D721Med (cell line): ENCODE measurements at regions not wholly inside any gene's neighbourhood (a gene's known extent, or its start where the extent isn't known, plus 50 kb on each side); places are given as distances from the start of the nearest gene placed in this dataset.
"Not testable (repeated sequence)": the region's sequence is repeated elsewhere in the genome, so short reads cannot be mapped to it uniquely, and the experiment has no call there.

ENCODE experiments used
- DNase-seq: peaks from one replicate; pipeline ENCODE4 v3.0.0; 2011; ENCODE audit warnings: low spot score; ENCODE audit not compliant: insufficient read length
- FAIRE-seq: peaks from 2 replicates; lab custom pipeline; 2011; peaks lifted over from hg19 to GRCh38; lab: Jason Lieb, UNC
- TF ChIP-seq, protein P1 (sequence below): IDR thresholded peaks from 2 replicates; pipeline ENCODE4 v1.5.1; 2012; ENCODE audit warnings: mild to moderate bottlenecking, control low read depth; ENCODE audit not compliant: insufficient read depth; ENCODE audit errors: missing control alignments

GRCh38 chr19:28148554-28148953, 1064.4 kb downstream of the UQCRFS1 start:
- DNase-seq (no peak), FAIRE-seq (no peak)
- TF ChIP-seq, protein P1, sequence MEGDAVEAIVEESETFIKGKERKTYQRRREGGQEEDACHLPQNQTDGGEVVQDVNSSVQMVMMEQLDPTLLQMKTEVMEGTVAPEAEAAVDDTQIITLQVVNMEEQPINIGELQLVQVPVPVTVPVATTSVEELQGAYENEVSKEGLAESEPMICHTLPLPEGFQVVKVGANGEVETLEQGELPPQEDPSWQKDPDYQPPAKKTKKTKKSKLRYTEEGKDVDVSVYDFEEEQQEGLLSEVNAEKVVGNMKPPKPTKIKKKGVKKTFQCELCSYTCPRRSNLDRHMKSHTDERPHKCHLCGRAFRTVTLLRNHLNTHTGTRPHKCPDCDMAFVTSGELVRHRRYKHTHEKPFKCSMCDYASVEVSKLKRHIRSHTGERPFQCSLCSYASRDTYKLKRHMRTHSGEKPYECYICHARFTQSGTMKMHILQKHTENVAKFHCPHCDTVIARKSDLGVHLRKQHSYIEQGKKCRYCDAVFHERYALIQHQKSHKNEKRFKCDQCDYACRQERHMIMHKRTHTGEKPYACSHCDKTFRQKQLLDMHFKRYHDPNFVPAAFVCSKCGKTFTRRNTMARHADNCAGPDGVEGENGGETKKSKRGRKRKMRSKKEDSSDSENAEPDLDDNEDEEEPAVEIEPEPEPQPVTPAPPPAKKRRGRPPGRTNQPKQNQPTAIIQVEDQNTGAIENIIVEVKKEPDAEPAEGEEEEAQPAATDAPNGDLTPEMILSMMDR, result no peak

- DNase-seq, result no peak
- TF ChIP-seq, protein P1, result no peak
- no peak for FAIRE-seq
Observed at GRCh38 chr19:28142258-28142657, 1070.7 kb downstream of the UQCRFS1 start.

GRCh38 chr19:28140201-28140600, 1072.8 kb downstream of the UQCRFS1 start:
- FAIRE-seq, result no peak
- TF ChIP-seq, protein P1, result no peak
- DNase-seq, result no peak

GRCh38 chr19:28137772-28138171, 1075.2 kb downstream of the UQCRFS1 start:
- DNase-seq, result no peak
- FAIRE-seq, result no peak
- TF ChIP-seq, protein P1, result no peak

GRCh38 chr19:28136796-28137195, 1076.2 kb downstream of the UQCRFS1 start:
- TF ChIP-seq, protein P1, result no peak
- DNase-seq, result no peak
- no peak for FAIRE-seq

DNA sequence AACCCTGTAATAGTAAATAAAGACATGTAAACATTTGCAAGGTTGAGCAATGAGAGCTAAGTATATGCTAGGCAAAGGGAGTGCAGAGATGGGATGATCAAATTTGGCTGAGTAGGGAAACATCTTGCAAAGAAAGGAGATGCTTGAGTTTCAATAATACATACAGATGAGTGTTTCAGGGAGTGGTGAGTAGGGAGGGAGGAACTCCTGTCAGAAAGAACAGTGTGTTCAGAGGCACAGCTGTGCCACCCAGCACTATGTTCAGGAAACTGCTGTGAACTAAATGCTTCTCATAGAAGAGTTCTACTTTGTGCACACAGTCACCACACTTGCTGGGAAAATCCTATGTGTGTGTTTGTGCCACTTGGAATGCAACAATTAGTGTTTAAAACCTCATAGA, 1077.1 kb downstream of the UQCRFS1 start:
- TF ChIP-seq, protein P1, result no peak
- DNase-seq (no peak), FAIRE-seq (no peak)

- FAIRE-seq (no peak), DNase-seq (no peak)
- TF ChIP-seq, protein P1, result no peak
Observed at GRCh38 chr19:28134311-28134710, 1078.6 kb downstream of the UQCRFS1 start.

- not testable (repeated sequence) for FAIRE-seq, DNase-seq
Observed at GRCh38 chr19:28130881-28131280, 1082.1 kb downstream of the UQCRFS1 start.
